ENCODE measurements at regions not wholly inside any gene's neighbourhood (a gene's known extent, or its start where the extent isn't known, plus 50 kb on each side); places are given as distances from the start of the nearest gene placed in this dataset.
"Not testable (repeated sequence)": the region's sequence is repeated elsewhere in the genome, so short reads cannot be mapped to it uniquely, and the experiment has no call there.

GRCh38 chr3:152104847-152105415 lies 163.8 kb upstream of the MBNL1 start:
- DNase-seq: no peak

DNA sequence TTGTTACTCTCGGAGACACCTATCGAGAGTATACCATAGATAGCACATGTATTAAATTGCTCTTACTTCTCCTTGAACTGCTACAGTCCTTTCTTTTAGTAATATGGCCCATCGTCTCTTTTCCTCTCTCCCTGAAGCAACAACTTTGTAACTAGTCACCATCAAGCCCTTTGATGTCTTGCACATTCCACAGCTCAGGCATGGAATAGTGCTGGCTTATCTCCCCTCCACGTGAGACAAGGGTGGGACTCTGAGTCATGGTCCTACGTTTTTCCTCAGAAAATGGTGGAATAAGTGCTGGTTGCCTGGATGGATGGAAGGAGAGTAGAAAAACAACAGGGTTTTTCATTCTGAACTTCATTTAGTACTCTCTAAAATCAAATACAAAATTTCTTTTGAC lies 163.3 kb upstream of the MBNL1 start:
- no peak for DNase-seq

- DNase-seq: no peak
Observed at GRCh38 chr3:152109038-152109437, 159.7 kb upstream of the MBNL1 start.

- no peak for DNase-seq
Observed at GRCh38 chr3:152113413-152113812, 155.3 kb upstream of the MBNL1 start.

DNA sequence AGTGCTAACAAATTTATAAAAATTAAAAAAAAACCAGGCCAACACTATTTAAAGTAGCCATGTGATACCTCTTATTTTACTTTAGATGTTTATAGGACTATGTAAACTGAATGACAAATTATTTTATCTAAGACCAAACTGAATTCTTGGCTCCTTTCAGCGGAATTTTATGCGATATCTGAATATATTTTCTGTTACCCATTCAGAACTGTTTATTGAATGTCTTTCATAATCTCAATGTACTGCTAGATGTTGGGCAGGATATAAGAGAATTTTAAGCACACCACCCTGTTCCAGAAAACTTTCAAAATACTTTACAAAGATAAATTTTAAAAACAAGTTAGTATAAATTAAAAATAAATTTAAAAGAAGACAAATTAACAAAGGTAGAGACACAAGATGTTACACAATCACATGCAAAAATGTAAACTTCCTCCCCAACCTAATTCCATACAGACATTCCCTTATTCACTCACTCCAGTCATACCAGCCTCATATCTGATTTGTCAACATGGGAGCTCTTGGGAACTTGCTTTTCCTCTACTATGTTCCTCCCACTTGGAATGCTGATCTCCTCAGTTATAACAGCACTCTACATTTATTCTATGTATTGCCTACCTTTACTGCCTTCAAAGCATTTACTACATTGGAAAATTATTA lies 154.6 kb upstream of the MBNL1 start:
- DNase-seq: no peak

DNA sequence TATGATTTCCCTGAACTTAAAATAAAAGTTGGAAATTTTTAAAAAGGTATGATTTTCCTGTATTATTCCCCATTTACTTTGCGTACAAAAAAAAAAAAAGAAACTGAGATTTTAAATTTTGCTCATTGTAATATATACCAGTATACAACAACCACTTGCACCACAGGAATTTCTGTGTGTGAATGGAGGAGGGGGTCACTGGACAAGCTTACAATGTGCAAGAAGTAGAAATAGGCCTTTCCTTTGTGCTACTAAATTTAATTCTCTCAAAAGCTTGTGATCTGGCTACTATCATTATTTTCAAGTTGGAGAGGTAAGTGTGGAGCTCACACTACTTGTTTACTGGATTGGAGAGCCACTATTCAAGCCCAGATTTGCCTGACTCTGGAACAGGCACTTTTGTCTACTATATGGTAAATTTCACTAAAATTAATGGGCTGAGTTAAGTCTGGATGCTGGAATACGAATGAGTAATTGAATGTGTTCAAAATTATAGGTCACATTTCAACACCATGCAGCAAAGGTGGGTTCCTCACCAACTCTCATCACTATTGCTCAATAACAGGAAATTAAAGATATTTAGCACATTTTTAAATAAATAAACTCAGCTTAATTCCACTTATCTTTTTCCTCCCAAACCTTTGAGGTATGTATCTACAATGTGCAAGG lies 148.0 kb upstream of the MBNL1 start:
- DNase-seq: no peak

DNA sequence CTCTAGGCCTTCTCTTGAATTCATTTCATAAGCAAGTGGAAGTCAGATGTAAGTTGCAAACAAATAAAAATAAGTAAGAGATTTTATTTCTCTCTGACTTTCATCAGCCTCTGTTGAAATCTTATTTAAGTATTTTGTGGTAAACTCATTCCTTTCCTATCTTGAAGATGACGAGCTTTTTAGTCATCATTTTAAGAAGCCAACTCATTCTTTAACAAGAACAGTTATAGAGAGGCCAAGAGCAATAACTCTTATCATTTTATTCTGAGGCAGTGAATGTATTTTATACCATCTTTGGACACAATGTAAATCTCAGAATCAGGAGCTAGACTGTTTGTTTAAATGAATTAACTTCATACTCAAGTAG lies 147.5 kb upstream of the MBNL1 start:
- DNase-seq: no peak

DNA sequence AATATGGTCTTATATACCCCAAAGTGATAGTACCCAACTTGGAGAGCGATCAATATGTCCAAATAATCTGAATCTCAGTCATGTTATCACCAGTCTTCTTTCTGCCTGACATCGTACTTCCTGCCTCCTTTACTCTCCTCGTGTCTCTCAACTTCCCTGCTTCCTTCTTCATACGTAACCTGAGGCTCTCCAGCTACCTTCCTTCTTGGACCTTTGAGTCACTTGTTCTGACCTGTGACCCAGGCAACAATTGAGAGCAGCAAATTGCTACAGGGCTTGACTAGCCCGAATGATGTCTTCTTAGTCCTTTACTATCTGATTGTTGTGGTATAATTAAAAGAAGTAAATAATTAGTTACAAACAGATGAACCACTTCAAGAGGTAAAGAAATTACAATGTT lies 145.9 kb upstream of the MBNL1 start:
- no peak for DNase-seq

DNA sequence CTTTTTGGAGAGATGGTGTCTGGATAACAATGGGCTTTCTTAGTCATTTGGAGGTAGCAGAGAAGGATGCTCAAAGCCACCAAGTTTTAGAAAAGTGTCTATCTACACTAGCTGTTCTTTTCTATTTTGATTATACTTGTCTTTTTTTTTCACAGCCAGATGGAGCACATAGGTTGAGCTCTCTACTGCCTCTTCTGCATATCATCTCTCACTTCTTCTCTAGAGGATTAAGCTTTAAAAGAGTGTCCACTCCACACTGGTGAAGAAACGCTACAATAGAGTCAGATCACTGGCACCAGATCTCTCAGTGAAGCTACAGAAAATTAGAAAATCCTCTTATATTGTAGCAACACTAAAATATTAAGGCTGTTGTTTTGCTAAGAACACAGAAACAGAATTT lies 145.3 kb upstream of the MBNL1 start:
- no peak for DNase-seq

GRCh38 chr3:152126260-152126659 lies 142.5 kb upstream of the MBNL1 start:
- DNase-seq: no peak

DNA sequence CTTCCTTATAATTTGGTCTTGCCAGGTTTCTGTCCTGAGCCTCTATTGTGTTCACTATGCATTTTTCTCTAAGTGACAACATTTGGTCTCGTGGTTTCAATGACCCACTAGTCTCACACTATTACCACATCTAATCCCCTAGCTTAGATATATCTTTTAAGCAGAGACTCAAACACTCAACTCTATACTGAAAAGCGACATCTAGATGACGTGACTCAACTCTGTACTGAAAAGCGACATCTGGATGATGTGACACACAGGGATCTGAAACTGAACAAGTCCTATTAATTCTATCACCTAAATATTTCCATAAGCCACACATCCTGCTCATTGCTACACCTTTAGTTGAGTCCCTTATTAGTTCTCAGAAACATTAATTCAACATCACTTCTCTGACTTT lies 141.7 kb upstream of the MBNL1 start:
- DNase-seq: no peak

DNA sequence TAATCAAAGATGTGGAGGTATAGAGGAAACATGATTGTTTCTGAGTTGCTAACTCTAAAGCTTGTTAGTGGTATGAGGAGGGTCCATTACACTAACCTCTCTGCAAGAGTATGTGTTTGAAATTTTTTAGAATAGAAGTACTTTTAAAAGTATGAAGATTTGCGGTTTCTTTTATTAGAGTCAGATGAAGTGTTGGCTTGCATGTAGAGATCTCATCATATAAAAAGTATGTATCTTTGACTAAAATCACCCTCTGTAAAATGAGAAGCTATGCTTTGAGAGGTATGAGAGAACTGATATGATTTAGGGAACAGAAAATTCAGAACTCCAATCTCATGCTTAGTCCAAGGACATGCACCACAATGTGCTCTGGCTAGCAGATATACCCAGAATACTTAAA lies 140.4 kb upstream of the MBNL1 start:
- DNase-seq: no peak

DNA sequence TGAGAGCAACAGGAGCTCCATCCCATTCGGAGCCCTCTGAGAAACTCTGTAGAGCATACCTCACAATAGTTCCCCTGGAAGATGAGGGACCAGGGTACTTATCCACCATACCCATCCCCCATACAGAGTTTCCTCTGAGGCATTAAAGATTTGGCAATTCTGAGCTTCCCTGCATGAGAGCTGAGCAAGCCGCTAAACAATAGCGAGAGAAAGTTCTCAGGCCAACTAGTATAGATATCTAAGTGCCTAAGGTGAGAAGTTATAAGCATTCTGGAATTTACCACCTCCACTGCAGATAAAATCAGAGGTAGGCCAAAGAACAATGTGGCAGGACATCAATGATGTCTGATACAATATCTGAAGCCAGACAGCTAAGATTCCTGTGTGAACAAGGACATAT lies 129.1 kb upstream of the MBNL1 start:
- no peak for DNase-seq

DNA sequence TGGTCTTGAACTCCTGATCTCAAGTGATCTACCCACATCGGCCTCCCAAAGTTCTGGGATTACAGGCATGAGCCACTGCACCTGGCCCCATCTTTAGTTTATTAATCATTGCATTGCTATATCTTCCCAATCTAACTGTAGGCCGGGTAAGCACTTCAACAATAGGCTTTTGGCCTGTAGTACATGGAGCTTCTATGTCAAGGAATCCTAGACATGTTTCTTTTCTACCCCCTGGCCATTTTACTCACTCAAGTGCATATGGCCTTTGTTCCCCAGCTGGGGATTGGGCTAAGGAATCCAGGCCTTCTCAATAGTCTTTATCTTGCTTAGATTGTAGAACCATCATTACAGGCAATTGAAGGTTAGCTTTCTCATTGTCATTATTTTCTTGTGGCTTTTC lies 122.3 kb upstream of the MBNL1 start:
- no peak for DNase-seq

- DNase-seq: no peak
Observed at GRCh38 chr3:152147748-152148147, 121.0 kb upstream of the MBNL1 start.

- no peak for DNase-seq
Observed at GRCh38 chr3:152148579-152148978, 120.2 kb upstream of the MBNL1 start.

GRCh38 chr3:152149832-152150231 lies 118.9 kb upstream of the MBNL1 start:
- no peak for DNase-seq

- DNase-seq: no peak
Observed at GRCh38 chr3:152151216-152151876, 117.4 kb upstream of the MBNL1 start.

DNA sequence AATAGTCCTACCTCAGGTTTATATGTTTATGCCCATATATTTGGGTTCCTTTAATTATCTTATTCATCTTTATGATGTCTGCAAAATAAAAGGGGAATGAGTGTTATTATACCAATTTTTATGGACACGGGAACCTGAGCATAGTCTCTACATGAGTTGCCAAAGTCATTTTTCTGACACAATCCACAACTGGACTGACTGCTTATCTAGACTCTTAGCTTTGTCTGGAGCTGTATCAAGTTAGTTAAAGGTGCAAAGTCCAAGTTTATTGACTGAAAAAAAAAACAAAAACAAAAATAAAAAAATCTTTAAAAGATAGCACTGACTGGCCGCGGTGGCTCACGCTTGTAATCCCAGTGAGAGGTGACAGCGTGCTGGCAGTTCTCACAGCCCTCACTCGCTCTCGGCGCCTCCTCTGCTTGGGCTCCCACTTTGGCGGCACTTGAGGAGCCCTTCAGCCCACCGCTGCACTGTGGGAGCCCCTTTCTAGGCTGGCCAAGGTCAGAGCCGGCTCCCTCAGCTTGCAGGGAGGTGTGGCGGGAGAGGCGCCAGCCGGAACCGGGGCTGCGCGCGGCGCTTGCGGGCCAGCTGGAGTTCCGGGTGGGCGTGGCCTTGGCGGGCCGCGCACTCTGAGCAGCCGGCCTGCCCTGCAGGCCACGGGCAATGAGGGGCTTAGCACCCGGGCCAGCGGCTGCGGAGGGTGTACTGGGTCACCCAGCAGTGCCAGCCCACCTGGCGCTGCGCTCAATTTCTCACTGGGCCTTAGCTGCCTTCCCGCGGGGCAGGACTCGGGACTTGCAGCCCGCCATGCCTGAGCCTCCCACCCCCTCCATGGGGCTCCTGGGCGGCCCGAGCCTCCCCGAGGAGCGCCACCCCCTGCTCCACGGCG lies 116.6 kb upstream of the MBNL1 start:
- DNase-seq: not testable (repeated sequence)

GRCh38 chr3:152153115-152153514 lies 115.6 kb upstream of the MBNL1 start:
- DNase-seq: not testable (repeated sequence)

DNA sequence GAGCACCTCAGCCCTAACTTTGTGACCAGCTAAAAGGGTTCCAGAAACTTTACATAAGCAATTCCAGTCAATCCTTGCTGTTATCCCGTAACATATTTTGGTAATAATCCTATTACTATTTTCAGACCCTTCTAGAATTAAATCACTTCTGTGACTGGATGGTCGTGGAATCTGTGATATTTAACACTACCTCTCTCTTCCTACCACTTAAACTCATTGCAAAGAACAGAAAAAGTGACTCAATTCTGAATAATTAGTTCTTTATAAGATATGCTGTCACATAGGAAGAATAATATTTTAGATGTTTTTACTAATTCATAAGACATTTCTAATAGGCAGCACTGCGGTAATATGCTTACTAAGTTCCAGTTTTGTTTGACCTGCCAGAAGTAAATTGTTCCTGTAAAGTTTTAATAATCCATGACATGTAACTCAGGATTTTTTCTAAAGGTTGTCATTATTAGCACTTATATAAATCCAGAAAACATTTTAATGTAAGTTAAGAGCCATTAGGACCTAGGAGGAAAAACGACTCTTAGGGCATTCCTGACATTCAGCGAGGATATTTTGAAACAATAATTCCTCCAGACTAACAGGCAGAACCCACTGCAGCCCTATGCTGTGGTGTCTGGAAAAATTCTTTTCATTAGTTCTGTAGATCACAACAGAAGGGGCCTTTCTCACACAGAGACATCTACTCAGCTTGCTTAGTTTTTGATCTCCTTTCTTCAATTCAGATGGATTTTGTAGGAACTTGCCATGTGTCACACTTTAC lies 113.3 kb upstream of the MBNL1 start:
- DNase-seq: no peak

- no peak for DNase-seq
Observed at GRCh38 chr3:152156880-152157279, 111.8 kb upstream of the MBNL1 start.

Data from eye (tissue), 1 donor.